NCI-H1417 (cell line): ENCODE measurements at regions not wholly inside any gene's neighbourhood (a gene's known extent, or its start where the extent isn't known, plus 50 kb on each side); places are given as distances from the start of the nearest gene placed in this dataset.

ENCODE experiments used
- DNase-seq, 3 experiments: peaks; one replicate each; lab custom pipeline; 2025; lab: John Stamatoyannopoulos, UW

- DNase-seq, result no peak
These were observed 601.7 kb upstream of the CXADR start for GRCh38 chr21:16911166-16911607.

- no peak for DNase-seq
These were observed 600.8 kb upstream of the CXADR start for GRCh38 chr21:16912075-16912474.

- DNase-seq, result no peak
These were observed 599.8 kb upstream of the CXADR start for GRCh38 chr21:16913010-16913409.

- no peak for DNase-seq
These were observed 584.4 kb upstream of the CXADR start for GRCh38 chr21:16928439-16928838.

GRCh38 chr21:16932314-16932713 lies 580.5 kb upstream of the CXADR start:
- DNase-seq, result no peak

GRCh38 chr21:16942703-16943102 lies 570.1 kb upstream of the CXADR start:
- DNase-seq, result no peak

GRCh38 chr21:16943231-16943630 lies 569.6 kb upstream of the CXADR start:
- DNase-seq, result no peak

GRCh38 chr21:16945580-16945979 lies 567.3 kb upstream of the CXADR start:
- no peak for DNase-seq

GRCh38 chr21:16956824-16957223 lies 556.0 kb upstream of the CXADR start:
- no peak for DNase-seq

- DNase-seq, result no peak
These were observed 547.4 kb upstream of the CXADR start for GRCh38 chr21:16965424-16965823.

- DNase-seq, result no peak
These were observed 544.4 kb upstream of the CXADR start for GRCh38 chr21:16968436-16968835.

GRCh38 chr21:16969636-16970035 lies 543.2 kb upstream of the CXADR start:
- DNase-seq, result no peak

- no peak for DNase-seq
These were observed 538.8 kb upstream of the CXADR start for GRCh38 chr21:16974060-16974459.

GRCh38 chr21:16976193-16976592 lies 536.6 kb upstream of the CXADR start:
- DNase-seq, result peak in 1 of 3 experiments; percentile 39

GRCh38 chr21:16978309-16978895 lies 534.4 kb upstream of the CXADR start:
- no peak for DNase-seq

GRCh38 chr21:16979574-16979973 lies 533.3 kb upstream of the CXADR start:
- DNase-seq, result no peak

- DNase-seq, result peak in 2 of 3 experiments; percentile 23 to 75
These were observed 529.4 kb upstream of the CXADR start for GRCh38 chr21:16983420-16983819.

GRCh38 chr21:16992448-16992847 lies 520.4 kb upstream of the CXADR start:
- DNase-seq, result no peak

GRCh38 chr21:16993416-16994038 lies 519.3 kb upstream of the CXADR start:
- no peak for DNase-seq

GRCh38 chr21:17002594-17003257 lies 510.1 kb upstream of the CXADR start:
- DNase-seq, result no peak

- DNase-seq, result no peak
These were observed 509.6 kb upstream of the CXADR start for GRCh38 chr21:17003258-17003615.

GRCh38 chr21:17003763-17004373 lies 509.0 kb upstream of the CXADR start:
- no peak for DNase-seq

GRCh38 chr21:17032141-17032655 lies 480.6 kb upstream of the CXADR start:
- no peak for DNase-seq
